ENCODE measurements at regions not wholly inside any gene's neighbourhood (a gene's known extent, or its start where the extent isn't known, plus 50 kb on each side); places are given as distances from the start of the nearest gene placed in this dataset.

GRCh38 chr1:104488296-104489015 lies 738.8 kb downstream of the AMY1C start:
- ATAC-seq (ENCODE audit: low FRiP score) (no peak), DNase-seq (no peak)
- no peaks in the 10 kb centered on the region for H3K36me3 ChIP-seq (ENCODE audit: control insufficient read depth in 1 of 2, insufficient read depth in 2 of 2, low read length in 1 of 2)
- no peak overlapping the region for H3K4me3 ChIP-seq (ENCODE audit: low read length in 2 of 2)
- no peaks in the 10 kb centered on the region for H3K4me1 ChIP-seq (ENCODE audit: control insufficient read depth in 1 of 2, insufficient read depth in 2 of 2, low read length in 2 of 2)
- H3K9me3 ChIP-seq (ENCODE audit: control insufficient read depth, low read length): peaks cover 1% of the 10 kb centered on the region
- no peak overlapping the region for H3K27ac ChIP-seq (ENCODE audit: low read depth in 1 of 2, low read length in 2 of 2)
- 21 to 22% methylated on average over 4 of the region's 4 CpGs for WGBS, 2 donors
- no peaks in the 10 kb centered on the region for H3K27me3 ChIP-seq (ENCODE audit: control insufficient read depth in 1 of 2, insufficient read depth in 2 of 2, low read length in 1 of 2)
- intact Hi-C loops (cut with DNase I): no loop called here

- no peak for ATAC-seq (ENCODE audit: low FRiP score)
- WGBS, 2 donors: 5 to 28% methylated on average over 2 of the region's 2 CpGs
Measured at GRCh38 chr1:104526158-104526795, 776.6 kb downstream of the AMY1C start.

GRCh38 chr1:104531990-104532389 lies 782.3 kb downstream of the AMY1C start:
- intact Hi-C loops (cut with DNase I): no loop called here
- H3K4me3 ChIP-seq (ENCODE audit: low read length in 2 of 2): no peak overlapping the region
- DNase-seq (no peak), ATAC-seq (ENCODE audit: low FRiP score) (no peak)
- H3K27ac ChIP-seq (ENCODE audit: low read depth in 1 of 2, low read length in 2 of 2): no peak overlapping the region
- H3K4me1 ChIP-seq (ENCODE audit: control insufficient read depth in 1 of 2, insufficient read depth in 2 of 2, low read length in 2 of 2): no peaks in the 10 kb centered on the region
- 81% methylated on average over 2 of the region's 2 CpGs for WGBS, 2 donors
- H3K27me3 ChIP-seq (ENCODE audit: control insufficient read depth in 1 of 2, insufficient read depth in 2 of 2, low read length in 1 of 2): no peaks in the 10 kb centered on the region
- no peaks in the 10 kb centered on the region for H3K36me3 ChIP-seq (ENCODE audit: control insufficient read depth in 1 of 2, insufficient read depth in 2 of 2, low read length in 1 of 2)
- no peaks in the 10 kb centered on the region for H3K9me3 ChIP-seq (ENCODE audit: control insufficient read depth, low read length)

More at GRCh38 chr1:104526158-104526795, 776.6 kb downstream of the AMY1C start:
- no peaks in the 10 kb centered on the region for H3K36me3 ChIP-seq (ENCODE audit: control insufficient read depth in 1 of 2, insufficient read depth in 2 of 2, low read length in 1 of 2)
- no peaks in the 10 kb centered on the region for H3K9me3 ChIP-seq (ENCODE audit: control insufficient read depth, low read length)
- no peak overlapping the region for H3K27ac ChIP-seq (ENCODE audit: low read depth in 1 of 2, low read length in 2 of 2)
- H3K4me3 ChIP-seq (ENCODE audit: low read length in 2 of 2): no peak overlapping the region
- DNase-seq: no peak
- intact Hi-C loops (cut with DNase I): no loop called here
- no peaks in the 10 kb centered on the region for H3K27me3 ChIP-seq (ENCODE audit: control insufficient read depth in 1 of 2, insufficient read depth in 2 of 2, low read length in 1 of 2)
- H3K4me1 ChIP-seq (ENCODE audit: control insufficient read depth in 1 of 2, insufficient read depth in 2 of 2, low read length in 2 of 2): no peaks in the 10 kb centered on the region

- H3K27ac ChIP-seq (ENCODE audit: low read depth in 1 of 2, low read length in 2 of 2): no peak overlapping the region
- no peaks in the 10 kb centered on the region for H3K9me3 ChIP-seq (ENCODE audit: control insufficient read depth, low read length)
- 62 to 68% methylated on average over 2 of the region's 2 CpGs for WGBS, 2 donors
- ATAC-seq (ENCODE audit: low FRiP score): no peak
- intact Hi-C loops (cut with DNase I): no loop called here
- no peaks in the 10 kb centered on the region for H3K27me3 ChIP-seq (ENCODE audit: control insufficient read depth in 1 of 2, insufficient read depth in 2 of 2, low read length in 1 of 2)
- no peaks in the 10 kb centered on the region for H3K36me3 ChIP-seq (ENCODE audit: control insufficient read depth in 1 of 2, insufficient read depth in 2 of 2, low read length in 1 of 2)
- DNase-seq: no peak
- no peak overlapping the region for H3K4me3 ChIP-seq (ENCODE audit: low read length in 2 of 2)
- H3K4me1 ChIP-seq (ENCODE audit: control insufficient read depth in 1 of 2, insufficient read depth in 2 of 2, low read length in 2 of 2): no peaks in the 10 kb centered on the region
Measured at GRCh38 chr1:104574620-104575019, 824.9 kb downstream of the AMY1C start.

- H3K9me3 ChIP-seq (ENCODE audit: control insufficient read depth, low read length): no peaks in the 10 kb centered on the region
- intact Hi-C loops (cut with DNase I): no loop called here
- DNase-seq (no peak), ATAC-seq (ENCODE audit: low FRiP score) (no peak)
- no peak overlapping the region for H3K4me3 ChIP-seq (ENCODE audit: low read length in 2 of 2)
- no peak overlapping the region for H3K27ac ChIP-seq (ENCODE audit: low read depth in 1 of 2, low read length in 2 of 2)
- no peaks in the 10 kb centered on the region for H3K27me3 ChIP-seq (ENCODE audit: control insufficient read depth in 1 of 2, insufficient read depth in 2 of 2, low read length in 1 of 2)
- 91 to 92% methylated on average over 3 of the region's 3 CpGs for WGBS, 2 donors
- no peaks in the 10 kb centered on the region for H3K36me3 ChIP-seq (ENCODE audit: control insufficient read depth in 1 of 2, insufficient read depth in 2 of 2, low read length in 1 of 2)
- H3K4me1 ChIP-seq (ENCODE audit: control insufficient read depth in 1 of 2, insufficient read depth in 2 of 2, low read length in 2 of 2): no peaks in the 10 kb centered on the region
Measured at GRCh38 chr1:104592926-104593325, 843.2 kb downstream of the AMY1C start.

- 64 to 72% methylated on average over 4 of the region's 4 CpGs for WGBS, 2 donors
- H3K27ac ChIP-seq (ENCODE audit: low read depth in 1 of 2, low read length in 2 of 2): no peak overlapping the region
- H3K9me3 ChIP-seq (ENCODE audit: control insufficient read depth, low read length): no peaks in the 10 kb centered on the region
- no peak for DNase-seq
- intact Hi-C loops (cut with DNase I): no loop called here
- H3K27me3 ChIP-seq (ENCODE audit: control insufficient read depth in 1 of 2, insufficient read depth in 2 of 2, low read length in 1 of 2): peaks cover 0 to 2% of the 10 kb centered on the region in 2 donors
- H3K36me3 ChIP-seq (ENCODE audit: control insufficient read depth in 1 of 2, insufficient read depth in 2 of 2, low read length in 1 of 2): no peaks in the 10 kb centered on the region
- no peaks in the 10 kb centered on the region for H3K4me1 ChIP-seq (ENCODE audit: control insufficient read depth in 1 of 2, insufficient read depth in 2 of 2, low read length in 2 of 2)
- no peak for ATAC-seq (ENCODE audit: low FRiP score)
- H3K4me3 ChIP-seq (ENCODE audit: low read length in 2 of 2): no peak overlapping the region
Measured at GRCh38 chr1:104593413-104594187, 843.9 kb downstream of the AMY1C start.

GRCh38 chr1:104617474-104617873 lies 867.8 kb downstream of the AMY1C start:
- no peaks in the 10 kb centered on the region for H3K4me1 ChIP-seq (ENCODE audit: control insufficient read depth in 1 of 2, insufficient read depth in 2 of 2, low read length in 2 of 2)
- intact Hi-C loops (cut with DNase I): no loop called here
- no peak for DNase-seq
- no peak overlapping the region for H3K27ac ChIP-seq (ENCODE audit: low read depth in 1 of 2, low read length in 2 of 2)
- H3K36me3 ChIP-seq (ENCODE audit: control insufficient read depth in 1 of 2, insufficient read depth in 2 of 2, low read length in 1 of 2): no peaks in the 10 kb centered on the region
- peaks cover 9% of the 10 kb centered on the region for H3K9me3 ChIP-seq (ENCODE audit: control insufficient read depth, low read length)
- H3K4me3 ChIP-seq (ENCODE audit: low read length in 2 of 2): no peak overlapping the region
- ATAC-seq (ENCODE audit: low FRiP score): no peak
- H3K27me3 ChIP-seq (ENCODE audit: control insufficient read depth in 1 of 2, insufficient read depth in 2 of 2, low read length in 1 of 2): peaks cover 0 to 2% of the 10 kb centered on the region in 2 donors
- WGBS, 2 donors: 91% methylated on average over 5 of the region's 5 CpGs

- no peak for DNase-seq
- no peak overlapping the region for H3K4me3 ChIP-seq (ENCODE audit: low read length in 2 of 2)
Measured at GRCh38 chr1:104621221-104621620, 871.5 kb downstream of the AMY1C start.

More at GRCh38 chr1:104621221-104621620, 871.5 kb downstream of the AMY1C start:
- Histone ChIP-seq H3K27me3 (ENCODE audit: control insufficient read depth in 1 of 2, insufficient read depth in 2 of 2, low read length in 1 of 2) (peaks cover 0 to 2% of the 10 kb centered on the region in 2 donors), H3K27ac (ENCODE audit: low read depth in 1 of 2, low read length in 2 of 2) (no peak overlapping the region), H3K36me3 (ENCODE audit: control insufficient read depth in 1 of 2, insufficient read depth in 2 of 2, low read length in 1 of 2) (no peaks in the 10 kb centered on the region), H3K4me1 (ENCODE audit: control insufficient read depth in 1 of 2, insufficient read depth in 2 of 2, low read length in 2 of 2) (no peaks in the 10 kb centered on the region), H3K9me3 (ENCODE audit: control insufficient read depth, low read length) (peaks cover 9% of the 10 kb centered on the region)
- intact Hi-C loops (cut with DNase I): no loop called here
- ATAC-seq (ENCODE audit: low FRiP score): no peak
- WGBS, 2 donors: 78 to 83% methylated on average over 2 of the region's 2 CpGs
